Aorta (tissue), 5 donors: ENCODE measurements at regions not wholly inside any gene's neighbourhood (a gene's known extent, or its start where the extent isn't known, plus 50 kb on each side); places are given as distances from the start of the nearest gene placed in this dataset.
"Not testable (repeated sequence)": the region's sequence is repeated elsewhere in the genome, so short reads cannot be mapped to it uniquely, and the experiment has no call there.

Experiments
- ATAC-seq: fragments of 200-7000 bp; cut with Tn5 transposase; one replicate; pipeline ENCODE4 v1.9.1; 2022; ENCODE audit warnings: moderate library complexity; ENCODE audit not compliant: low FRiP score
- DNase-seq, 2 donors: peaks; one replicate each; pipeline ENCODE4 v3.0.0-alpha.2; 2020
- H3K27ac ChIP-seq, 2 donors: one replicate each; pipeline ENCODE4 v1.5.1; 2013; ENCODE audit warnings: low read length in 2 of 2, mild to moderate bottlenecking in 2 of 2, moderate library complexity in 2 of 2, control low read depth in 1 of 2, inconsistent platforms in 1 of 2, low read depth in 1 of 2
- H3K27me3 ChIP-seq, 2 donors: one replicate each; pipeline ENCODE4 v1.6.1; 2013; ENCODE audit warnings: control low read depth in 1 of 2, low read length in 1 of 2, mild to moderate bottlenecking in 1 of 2, moderate library complexity in 1 of 2; ENCODE audit not compliant: insufficient read depth in 2 of 2, control insufficient read depth in 1 of 2
- H3K36me3 ChIP-seq, 2 donors: one replicate each; pipeline ENCODE4 v1.6.1; 2013; ENCODE audit warnings: control low read depth in 1 of 2, low read length in 1 of 2, mild to moderate bottlenecking in 1 of 2; ENCODE audit not compliant: insufficient read depth in 2 of 2, control insufficient read depth in 1 of 2
- H3K4me1 ChIP-seq, 2 donors: one replicate each; pipeline ENCODE4 v1.6.1; 2013; ENCODE audit warnings: low read length in 2 of 2, control low read depth in 1 of 2, mild to moderate bottlenecking in 1 of 2, moderate library complexity in 1 of 2; ENCODE audit not compliant: insufficient read depth in 2 of 2, control insufficient read depth in 1 of 2
- H3K4me3 ChIP-seq, 2 donors: one replicate each; pipeline ENCODE4 v1.5.1; 2013; ENCODE audit warnings: low read length in 2 of 2, control low read depth in 1 of 2, mild to moderate bottlenecking in 1 of 2
- H3K9me3 ChIP-seq: one replicate; pipeline ENCODE4 v1.6.1; 2013; ENCODE audit warnings: mild to moderate bottlenecking, low read length; ENCODE audit not compliant: control insufficient read depth
- WGBS, 2 donors: extraction: QIAGEN DNeasy Blood & Tissue Kit; methylation state at CpG; one replicate each; pipeline ENCODE4 v1.1.7; 2013; 5-methylcytosine and 5-hydroxymethylcytosine counted together
- intact Hi-C, 2 donors: fragments of 100-400 bp; cut with DNase I; formaldehyde crosslinking; loops; one replicate each; pipeline versions ENCODE4 v1.14.2 to v1.15.0; 2022
- donor health status: healthy with polysubstance abuse.
- donor health status: Bipolar disorder and iron deficiency.
- donor health status: DM: no; HTN: no; CAD: no.
- donor health status: DM: no; HTN: no; CAD: no.
- donor health status: DM: yes; HTN: yes; CAD: no.

GRCh38 chr22:34638128-34638527 lies 427.8 kb upstream of the ISX start:
- no peak overlapping the region for H3K27ac ChIP-seq
- no peaks in the 10 kb centered on the region for H3K9me3 ChIP-seq
- WGBS, 2 donors = 13 to 28% methylated on average over 2 of the region's 2 CpGs
- ATAC-seq = no peak
- H3K4me3 ChIP-seq = no peak overlapping the region
- H3K27me3 ChIP-seq = peaks cover 0 to 2% of the 10 kb centered on the region in 2 donors
- DNase-seq = no peak
- H3K4me1 ChIP-seq = no peaks in the 10 kb centered on the region
- H3K36me3 ChIP-seq = no peaks in the 10 kb centered on the region
- intact Hi-C loops = no loop called here

- H3K27me3 ChIP-seq = peaks cover 0 to 2% of the 10 kb centered on the region in 2 donors
- 51 to 66% methylated on average over 5 of the region's 5 CpGs for WGBS, 2 donors
- H3K27ac ChIP-seq = no peak overlapping the region
- H3K36me3 ChIP-seq = no peaks in the 10 kb centered on the region
- no peak overlapping the region for H3K4me3 ChIP-seq
- H3K9me3 ChIP-seq = no peaks in the 10 kb centered on the region
- intact Hi-C loops = no loop called here
- no peak for DNase-seq
- no peak for ATAC-seq
- H3K4me1 ChIP-seq = no peaks in the 10 kb centered on the region
Measured at GRCh38 chr22:34639911-34640310, 426.0 kb upstream of the ISX start.

GRCh38 chr22:34645375-34645774 lies 420.6 kb upstream of the ISX start:
- DNase-seq (no peak), ATAC-seq (no peak)
- H3K4me1 ChIP-seq = no peaks in the 10 kb centered on the region
- WGBS, 2 donors = 62 to 63% methylated on average over 6 of the region's 6 CpGs
- intact Hi-C loops = no loop called here
- H3K4me3 ChIP-seq = no peak overlapping the region
- no peaks in the 10 kb centered on the region for H3K27me3 ChIP-seq
- no peaks in the 10 kb centered on the region for H3K9me3 ChIP-seq
- H3K36me3 ChIP-seq = no peaks in the 10 kb centered on the region
- no peak overlapping the region for H3K27ac ChIP-seq

DNA sequence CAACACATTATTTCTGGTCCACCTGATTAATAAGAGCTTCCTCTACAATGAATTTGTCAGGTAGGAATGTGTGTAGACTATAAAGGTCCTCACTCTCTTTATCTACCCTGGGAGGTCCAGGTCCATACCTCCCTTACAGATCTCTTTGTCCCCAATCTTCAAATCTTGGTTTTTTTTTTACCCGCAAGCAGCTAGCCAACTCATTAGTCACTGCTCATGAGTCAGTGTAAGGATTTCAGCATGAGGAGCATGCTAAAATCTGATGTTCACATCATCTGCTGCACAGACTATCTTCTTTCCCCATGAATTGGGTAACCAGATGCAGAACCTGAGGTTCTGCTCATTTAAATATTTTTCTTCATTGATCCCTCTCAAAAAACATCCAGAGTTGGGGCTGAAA lies 397.0 kb upstream of the ISX start:
- intact Hi-C loops = no loop called here
- ATAC-seq = no peak
- no peak overlapping the region for H3K4me3 ChIP-seq
- no peaks in the 10 kb centered on the region for H3K4me1 ChIP-seq
- no peak for DNase-seq
- WGBS, 2 donors = 96 to 97% methylated on average over 1 of the region's 1 CpG
- H3K27ac ChIP-seq = no peak overlapping the region
- no peaks in the 10 kb centered on the region for H3K36me3 ChIP-seq
- no peaks in the 10 kb centered on the region for H3K27me3 ChIP-seq
- H3K9me3 ChIP-seq = peaks cover 1% of the 10 kb centered on the region

DNA sequence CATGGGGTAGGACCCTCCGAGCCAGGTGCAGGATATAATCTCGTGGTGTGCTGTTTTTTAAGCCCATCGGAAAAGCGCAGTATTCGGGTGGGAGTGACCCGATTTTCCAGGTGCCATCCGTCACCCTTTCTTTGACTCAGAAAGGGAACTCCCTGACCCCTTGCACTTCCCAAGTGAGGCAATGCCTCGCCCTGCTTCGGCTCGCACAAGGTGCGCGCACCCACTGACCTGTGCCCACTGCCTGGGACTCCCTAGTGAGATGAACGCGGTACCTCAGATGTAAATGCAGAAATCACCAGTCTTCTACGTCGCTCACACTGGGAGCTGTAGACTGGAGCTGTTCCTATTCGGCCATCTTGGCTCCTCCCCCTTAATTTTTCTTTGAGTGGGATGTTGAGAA lies 382.9 kb upstream of the ISX start:
- H3K9me3 ChIP-seq, ATAC-seq, H3K36me3 ChIP-seq, H3K27ac ChIP-seq, H3K4me1 ChIP-seq, DNase-seq, H3K4me3 ChIP-seq, H3K27me3 ChIP-seq, intact Hi-C loops: not testable (repeated sequence)
- 86 to 87% methylated on average over 16 to 17 of the region's 17 CpGs for WGBS, 2 donors

- H3K27ac ChIP-seq, ATAC-seq, H3K4me3 ChIP-seq, DNase-seq, H3K36me3 ChIP-seq, H3K9me3 ChIP-seq, intact Hi-C loops, H3K27me3 ChIP-seq, H3K4me1 ChIP-seq: not testable (repeated sequence)
- WGBS, 2 donors = 93 to 96% methylated on average over 19 to 29 of the region's 30 CpGs
Measured at GRCh38 chr22:34684278-34684677, 381.7 kb upstream of the ISX start.

DNA sequence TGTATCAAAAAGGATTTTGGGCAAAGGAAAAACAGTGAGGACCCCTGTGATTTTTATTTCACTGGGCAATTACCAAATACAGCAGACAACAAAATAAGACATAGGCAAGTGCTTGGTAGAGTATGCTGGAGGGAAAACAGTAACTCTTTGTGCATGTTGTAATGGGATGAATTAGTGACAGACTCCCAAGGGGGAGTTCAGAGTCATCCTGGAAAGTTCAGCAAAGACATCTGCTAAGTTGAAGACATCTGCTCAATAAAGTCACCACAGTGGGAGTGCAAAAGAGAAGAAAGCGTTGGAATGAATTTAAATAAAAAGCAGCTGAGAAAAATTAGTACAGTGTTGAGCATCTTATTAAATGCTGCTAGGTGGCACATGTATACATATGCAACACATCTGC lies 378.8 kb upstream of the ISX start:
- DNase-seq (no peak), ATAC-seq (no peak)
- Histone ChIP-seq H3K27me3 (no peaks in the 10 kb centered on the region), H3K27ac (no peak overlapping the region), H3K4me3 (no peak overlapping the region), H3K36me3 (no peaks in the 10 kb centered on the region), H3K9me3 (no peaks in the 10 kb centered on the region), H3K4me1 (no peaks in the 10 kb centered on the region)
- WGBS, 2 donors = 32 to 62% methylated on average over 1 of the region's 1 CpG
- intact Hi-C loops = no loop called here

- no peaks in the 10 kb centered on the region for H3K36me3 ChIP-seq
- intact Hi-C loops = no loop called here
- ATAC-seq (no peak), DNase-seq (no peak)
- H3K9me3 ChIP-seq = no peaks in the 10 kb centered on the region
- no peak overlapping the region for H3K4me3 ChIP-seq
- no peak overlapping the region for H3K27ac ChIP-seq
- no peaks in the 10 kb centered on the region for H3K27me3 ChIP-seq
- WGBS, 2 donors = 41 to 59% methylated on average over 1 of the region's 1 CpG
- H3K4me1 ChIP-seq = no peaks in the 10 kb centered on the region
Measured at GRCh38 chr22:34688825-34689224, 377.1 kb upstream of the ISX start.

- DNase-seq (no peak), ATAC-seq (no peak)
- H3K27ac ChIP-seq = no peak overlapping the region
- WGBS, 2 donors = 2 to 6% methylated on average over 2 of the region's 2 CpGs
- H3K9me3 ChIP-seq = peaks cover 1% of the 10 kb centered on the region
- H3K36me3 ChIP-seq = no peaks in the 10 kb centered on the region
- no peaks in the 10 kb centered on the region for H3K4me1 ChIP-seq
- no peak overlapping the region for H3K4me3 ChIP-seq
- H3K27me3 ChIP-seq = no peaks in the 10 kb centered on the region
- intact Hi-C loops = no loop called here
Measured at GRCh38 chr22:34696557-34696956, 369.4 kb upstream of the ISX start.
